IPS DF 6.9 (cell line): ENCODE measurements at regions not wholly inside any gene's neighbourhood (a gene's known extent, or its start where the extent isn't known, plus 50 kb on each side); places are given as distances from the start of the nearest gene placed in this dataset.
"Not testable (repeated sequence)": the region's sequence is repeated elsewhere in the genome, so short reads cannot be mapped to it uniquely, and the experiment has no call there.

Source experiments
- DNase-seq: peaks from one replicate; pipeline ENCODE4 v3.0.0-alpha.2; 2013; ENCODE audit warnings: low read depth, low spot score
- H3K27ac ChIP-seq: one replicate; pipeline ENCODE4 v1.5.1; 2013; ENCODE audit warnings: low read length, control low read depth
- H3K27me3 ChIP-seq: 2 replicates; pipeline ENCODE4 v1.6.1; 2013; ENCODE audit warnings: mild to moderate bottlenecking, low read length; ENCODE audit not compliant: control insufficient read depth, insufficient read depth
- H3K36me3 ChIP-seq: 2 replicates; pipeline ENCODE4 v1.6.1; 2013; ENCODE audit warnings: low read length; ENCODE audit not compliant: control insufficient read depth, insufficient read depth
- H3K4me1 ChIP-seq: 2 replicates; pipeline ENCODE4 v1.6.1; 2013; ENCODE audit warnings: low read length; ENCODE audit not compliant: control insufficient read depth, insufficient read depth
- H3K4me3 ChIP-seq: 2 replicates; pipeline ENCODE4 v1.5.1; 2013; ENCODE audit warnings: mild to moderate bottlenecking, low read length
- H3K9me3 ChIP-seq: 2 replicates; pipeline ENCODE4 v1.6.1; 2013; ENCODE audit warnings: low read length, inconsistent platforms; ENCODE audit not compliant: control insufficient read depth, insufficient read depth
- WGBS: extraction: QIAGEN DNeasy Blood & Tissue Kit; methylation state at CpG from one replicate; pipeline ENCODE4 v1.1.7; 2013; ENCODE audit warnings: mixed read lengths, missing lambda C conversion rate; ENCODE audit not compliant: insufficient read length, insufficient coverage; 5-methylcytosine and 5-hydroxymethylcytosine counted together

GRCh38 chr9:80690349-80690939, 998.9 kb downstream of the TLE1 start:
- H3K27ac ChIP-seq = no peak overlapping the region
- WGBS = no CpG with 5 or more reads among the region's 6 CpGs
- H3K36me3 ChIP-seq = no peaks in the 10 kb centered on the region
- no peaks in the 10 kb centered on the region for H3K9me3 ChIP-seq
- no peaks in the 10 kb centered on the region for H3K4me1 ChIP-seq
- no peaks in the 10 kb centered on the region for H3K27me3 ChIP-seq
- no peak for DNase-seq
- H3K4me3 ChIP-seq = no peak overlapping the region

- Histone ChIP-seq H3K4me3 (no peak overlapping the region), H3K36me3 (no peaks in the 10 kb centered on the region), H3K9me3 (no peaks in the 10 kb centered on the region), H3K4me1 (no peaks in the 10 kb centered on the region), H3K27me3 (no peaks in the 10 kb centered on the region), H3K27ac (no peak overlapping the region)
- no peak for DNase-seq
Observed at GRCh38 chr9:80679916-80680315, 1009.4 kb downstream of the TLE1 start.

GRCh38 chr9:80678906-80679305, 1010.4 kb downstream of the TLE1 start:
- no peak for DNase-seq
- H3K36me3 ChIP-seq = no peaks in the 10 kb centered on the region
- no peak overlapping the region for H3K4me3 ChIP-seq
- H3K9me3 ChIP-seq = no peaks in the 10 kb centered on the region
- no peaks in the 10 kb centered on the region for H3K4me1 ChIP-seq
- H3K27me3 ChIP-seq = no peaks in the 10 kb centered on the region
- H3K27ac ChIP-seq = no peak overlapping the region
- no CpG with 5 or more reads among the region's 2 CpGs for WGBS

GRCh38 chr9:80673496-80673895, 1015.9 kb downstream of the TLE1 start:
- Histone ChIP-seq H3K4me3 (no peak overlapping the region), H3K27ac (no peak overlapping the region), H3K9me3 (no peaks in the 10 kb centered on the region), H3K4me1 (no peaks in the 10 kb centered on the region), H3K27me3 (no peaks in the 10 kb centered on the region), H3K36me3 (no peaks in the 10 kb centered on the region)
- DNase-seq = no peak
- WGBS = no CpG with 5 or more reads among the region's 1 CpG

- no peaks in the 10 kb centered on the region for H3K36me3 ChIP-seq
- H3K27me3 ChIP-seq = no peaks in the 10 kb centered on the region
- no peaks in the 10 kb centered on the region for H3K4me1 ChIP-seq
- no peak for DNase-seq
- H3K4me3 ChIP-seq = no peak overlapping the region
- H3K27ac ChIP-seq = no peak overlapping the region
- no peaks in the 10 kb centered on the region; the same call in 1 of the 2 replicates for H3K9me3 ChIP-seq
Observed at GRCh38 chr9:80665479-80665878, 1023.9 kb downstream of the TLE1 start.

GRCh38 chr9:80664327-80665210, 1024.8 kb downstream of the TLE1 start:
- 100% methylated on average over 1 of the region's 4 CpGs for WGBS
- Histone ChIP-seq H3K36me3 (no peaks in the 10 kb centered on the region), H3K4me3 (no peak overlapping the region), H3K27me3 (no peaks in the 10 kb centered on the region), H3K4me1 (no peaks in the 10 kb centered on the region), H3K27ac (no peak overlapping the region), H3K9me3 (no peaks in the 10 kb centered on the region; the same call in 1 of the 2 replicates)
- peak; percentile 9 for DNase-seq

GRCh38 chr9:80659751-80660150, 1029.6 kb downstream of the TLE1 start:
- no CpG with 5 or more reads among the region's 26 CpGs for WGBS
- not testable (repeated sequence) for H3K9me3 ChIP-seq, H3K27ac ChIP-seq, H3K4me3 ChIP-seq, H3K4me1 ChIP-seq, H3K36me3 ChIP-seq, DNase-seq, H3K27me3 ChIP-seq

- Histone ChIP-seq H3K9me3 (no peaks in the 10 kb centered on the region), H3K27me3 (no peaks in the 10 kb centered on the region), H3K27ac (no peak overlapping the region), H3K4me3 (no peak overlapping the region), H3K36me3 (no peaks in the 10 kb centered on the region), H3K4me1 (no peaks in the 10 kb centered on the region)
- DNase-seq = no peak
- no CpG with 5 or more reads among the region's 5 CpGs for WGBS
Observed at GRCh38 chr9:80651044-80651443, 1038.3 kb downstream of the TLE1 start.

- Histone ChIP-seq H3K27me3 (no peaks in the 10 kb centered on the region), H3K36me3 (no peaks in the 10 kb centered on the region), H3K4me1 (no peaks in the 10 kb centered on the region), H3K27ac (no peak overlapping the region), H3K4me3 (no peak overlapping the region), H3K9me3 (no peaks in the 10 kb centered on the region)
- WGBS = no CpG with 5 or more reads among the region's 2 CpGs
- no peak for DNase-seq
Observed at GRCh38 chr9:80649496-80649895, 1039.9 kb downstream of the TLE1 start.

- no peaks in the 10 kb centered on the region for H3K27me3 ChIP-seq
- no peak overlapping the region for H3K27ac ChIP-seq
- H3K9me3 ChIP-seq = no peaks in the 10 kb centered on the region
- WGBS = no CpG with 5 or more reads among the region's 3 CpGs
- H3K36me3 ChIP-seq = no peaks in the 10 kb centered on the region
- H3K4me3 ChIP-seq = no peak overlapping the region
- no peak for DNase-seq
- H3K4me1 ChIP-seq = no peaks in the 10 kb centered on the region
Observed at GRCh38 chr9:80649001-80649420, 1040.3 kb downstream of the TLE1 start.

- Histone ChIP-seq H3K36me3 (no peaks in the 10 kb centered on the region), H3K27ac (no peak overlapping the region), H3K9me3 (no peaks in the 10 kb centered on the region), H3K27me3 (no peaks in the 10 kb centered on the region), H3K4me3 (no peak overlapping the region), H3K4me1 (no peaks in the 10 kb centered on the region)
- DNase-seq = no peak
- WGBS = no CpG with 5 or more reads among the region's 1 CpG
Observed at GRCh38 chr9:80648336-80648735, 1041.0 kb downstream of the TLE1 start.
